Neural cell (in vitro differentiated cells): ENCODE measurements at regions not wholly inside any gene's neighbourhood (a gene's known extent, or its start where the extent isn't known, plus 50 kb on each side); places are given as distances from the start of the nearest gene placed in this dataset.

Experiments used
- H2AFZ ChIP-seq: fragments of 200-600, 300-800 bp; sonication (generic), shearing (Covaris generic); 2 replicates; pipeline ENCODE4 v1.6.0; 2014; ENCODE audit warnings: low read depth, mild to moderate bottlenecking, antibody characterized with exemption, low read length, moderate library complexity
- H3F3A ChIP-seq: fragments of 200-600 bp; shearing (Covaris generic); 2 replicates; pipeline ENCODE4 v1.6.1; 2016; ENCODE audit warnings: mild to moderate bottlenecking, moderate library complexity, mixed read lengths, antibody characterized with exemption, low read length; ENCODE audit not compliant: insufficient read depth, poor library complexity, severe bottlenecking
- H3K27ac ChIP-seq: fragments of 200-600, 300-800 bp; sonication (generic), shearing (Covaris generic); 2 replicates; pipeline ENCODE4 v1.5.1; 2014; ENCODE audit warnings: mild to moderate bottlenecking, low read length, moderate library complexity
- H3K27me3 ChIP-seq: fragments of 300-800, 200-600 bp; sonication (generic), shearing (Covaris generic); 2 replicates; pipeline ENCODE4 v1.6.0; 2014; ENCODE audit warnings: mild to moderate bottlenecking, low read depth, low read length, moderate library complexity; ENCODE audit not compliant: insufficient read depth
- H3K36me3 ChIP-seq: fragments of 300-800, 200-600 bp; sonication (generic), shearing (Covaris generic); 2 replicates; pipeline ENCODE4 v1.5.1; 2014; ENCODE audit warnings: mild to moderate bottlenecking, antibody characterized with exemption, low read length, moderate library complexity; ENCODE audit not compliant: insufficient read depth
- H3K4me2 ChIP-seq: fragments of 300-800, 200-600 bp; sonication (generic), shearing (Covaris generic); 2 replicates; pipeline ENCODE4 v1.6.0; 2014; ENCODE audit warnings: mild to moderate bottlenecking, low read length
- H3K4me3 ChIP-seq: fragments of 300-800, 200-600 bp; sonication (generic), shearing (Covaris generic); 2 replicates; pipeline ENCODE4 v1.5.1; 2014; ENCODE audit warnings: mild to moderate bottlenecking, low read length, moderate library complexity
- H3K79me2 ChIP-seq: fragments of 200-600 bp; shearing (Covaris generic); replicated peaks from 2 replicates; pipeline ENCODE4 v1.6.0; 2014; ENCODE audit warnings: mild to moderate bottlenecking, low read length, moderate library complexity; ENCODE audit not compliant: insufficient read depth
- H3K9ac ChIP-seq: fragments of 300-800, 200-600 bp; sonication (generic), shearing (Covaris generic); 2 replicates; pipeline ENCODE4 v1.6.1; 2016; ENCODE audit warnings: mild to moderate bottlenecking, low read length, mixed read lengths
- H3K9me2 ChIP-seq: fragments of 200-600 bp; shearing (Covaris generic); 2 replicates; pipeline ENCODE4 v1.6.1; 2016; ENCODE audit warnings: mild to moderate bottlenecking, low read length, mixed read lengths; ENCODE audit not compliant: insufficient read depth
- H3K9me3 ChIP-seq: fragments of 200-600, 300-800 bp; sonication (generic), shearing (Covaris generic); 2 replicates; pipeline ENCODE4 v1.6.1; 2016; ENCODE audit warnings: mild to moderate bottlenecking, mixed run types, low read length, moderate library complexity, mixed read lengths
- H4K20me1 ChIP-seq: fragments of 200-600 bp; shearing (Covaris generic); 2 replicates; pipeline ENCODE4 v1.6.1; 2016; ENCODE audit warnings: mild to moderate bottlenecking, mixed run types; ENCODE audit not compliant: insufficient read depth
- EP300 ChIP-seq: fragments of 450-650 bp; conservative IDR thresholded peaks from 2 replicates; pipeline ENCODE4 v1.6.1; 2014; ENCODE audit warnings: antibody characterized with exemption, mild to moderate bottlenecking, moderate library complexity; ENCODE audit not compliant: poor library complexity, severe bottlenecking
- EZH2 ChIP-seq: fragments of 200-600, 300-800 bp; shearing (Covaris generic), sonication (generic); IDR thresholded peaks from 2 replicates; pipeline ENCODE4 v1.6.1; 2014; ENCODE audit warnings: antibody characterized with exemption, low read length, borderline replicate concordance, mild to moderate bottlenecking; ENCODE audit not compliant: insufficient read depth, poor library complexity, severe bottlenecking
- MXI1 ChIP-seq: fragments of 450-650 bp; conservative IDR thresholded peaks from 2 replicates; pipeline ENCODE4 v1.6.1; 2014; ENCODE audit warnings: antibody characterized with exemption, mild to moderate bottlenecking; ENCODE audit not compliant: poor library complexity, severe bottlenecking
- POLR2AphosphoS5 ChIP-seq: IDR thresholded peaks from 2 replicates; pipeline ENCODE4 v1.6.1; 2012
- RAD21 ChIP-seq: fragments of 450-650 bp; conservative IDR thresholded peaks from 2 replicates; pipeline ENCODE4 v1.6.1; 2014; ENCODE audit warnings: antibody characterized with exemption, mild to moderate bottlenecking, moderate library complexity
- SMC3 ChIP-seq: fragments of 450-650 bp; conservative IDR thresholded peaks from 2 replicates; pipeline ENCODE4 v1.6.1; 2014; ENCODE audit warnings: antibody characterized with exemption, mild to moderate bottlenecking, moderate library complexity; ENCODE audit not compliant: poor library complexity
- TAF1 ChIP-seq: IDR thresholded peaks from 2 replicates; pipeline ENCODE4 v1.6.1; 2012; ENCODE audit warnings: low read depth
- TF ChIP-seq, protein P1 (sequence below): fragments of 450-650 bp; IDR thresholded peaks from 2 replicates; pipeline ENCODE4 v1.5.1; 2014; ENCODE audit warnings: antibody characterized with exemption, mild to moderate bottlenecking, moderate library complexity; ENCODE audit not compliant: poor library complexity, severe bottlenecking
- TF ChIP-seq, protein P2 (sequence below): IDR thresholded peaks from 2 replicates; pipeline ENCODE4 v1.6.1; 2012; ENCODE audit warnings: borderline replicate concordance

DNA sequence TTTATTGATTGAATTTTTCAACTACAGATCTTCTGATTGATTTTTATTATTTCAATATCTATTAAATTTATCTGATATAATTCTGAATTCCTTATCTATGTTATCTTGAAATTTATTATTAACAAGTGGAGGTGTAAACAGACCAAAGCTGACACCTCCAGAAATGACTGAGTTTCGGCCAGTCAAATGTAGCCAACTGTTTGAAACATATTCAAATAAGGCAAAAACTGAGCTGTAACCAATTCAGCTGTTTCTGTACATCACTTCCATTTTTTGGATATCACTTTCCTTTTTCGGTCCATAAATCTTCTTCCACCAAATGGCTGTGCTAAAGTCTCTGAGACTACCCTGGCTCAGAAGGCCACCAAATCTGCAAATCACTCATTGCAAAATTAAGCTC lies 2127.3 kb upstream of the AGA start:
- no peaks in the 10 kb centered on the region for H3K36me3 ChIP-seq
- H4K20me1 ChIP-seq: no peaks in the 10 kb centered on the region
- no peak overlapping the region for H2AFZ ChIP-seq

DNA sequence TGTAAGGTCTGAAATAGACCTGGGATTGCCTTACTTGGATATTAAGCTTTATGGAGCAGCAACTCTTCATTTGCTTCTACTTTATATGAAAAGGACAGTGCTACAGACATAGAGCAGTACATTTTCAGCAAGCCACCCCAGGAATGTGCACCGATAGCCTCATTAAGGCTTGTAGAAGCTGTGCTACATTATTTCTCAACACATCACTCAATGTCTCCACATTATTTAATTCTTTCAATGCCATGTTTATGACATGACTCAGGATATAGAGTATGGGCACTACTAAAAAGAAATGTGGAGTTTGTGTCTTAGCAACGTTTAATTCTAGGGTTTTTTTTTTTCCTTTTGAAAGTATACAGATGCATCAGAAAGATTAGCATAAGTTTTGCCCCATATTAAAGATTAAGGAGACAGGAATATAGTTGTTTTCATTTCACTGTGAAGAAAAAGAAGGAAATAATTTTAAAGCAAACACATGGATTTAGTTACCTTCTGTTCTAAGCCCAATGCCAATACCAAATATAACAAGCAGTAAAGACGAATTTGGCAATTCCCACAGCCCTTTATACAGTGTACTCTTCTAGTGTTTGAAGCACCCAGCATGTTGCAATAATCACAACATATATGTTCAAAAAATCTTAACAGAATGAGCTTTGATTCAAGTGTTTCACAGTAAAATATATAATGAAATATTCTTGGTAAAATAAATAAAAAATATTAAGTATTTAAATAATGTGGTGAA lies 2140.1 kb upstream of the AGA start:
- Histone ChIP-seq H3K27ac (no peak overlapping the region), H3F3A (no peaks in the 10 kb centered on the region), H3K9ac (no peak overlapping the region), H3K9me3 (no peaks in the 10 kb centered on the region), H3K4me3 (no peak overlapping the region), H4K20me1 (no peaks in the 10 kb centered on the region), H3K27me3 (no peaks in the 10 kb centered on the region), H3K36me3 (no peaks in the 10 kb centered on the region), H3K9me2 (no peaks in the 10 kb centered on the region), H3K4me2 (no peak overlapping the region), H3K79me2 (no peaks in the 10 kb centered on the region), H2AFZ (no peak overlapping the region)
- TF ChIP-seq RAD21 (no peak), EZH2 (no peak)
- TF ChIP-seq, protein P1, sequence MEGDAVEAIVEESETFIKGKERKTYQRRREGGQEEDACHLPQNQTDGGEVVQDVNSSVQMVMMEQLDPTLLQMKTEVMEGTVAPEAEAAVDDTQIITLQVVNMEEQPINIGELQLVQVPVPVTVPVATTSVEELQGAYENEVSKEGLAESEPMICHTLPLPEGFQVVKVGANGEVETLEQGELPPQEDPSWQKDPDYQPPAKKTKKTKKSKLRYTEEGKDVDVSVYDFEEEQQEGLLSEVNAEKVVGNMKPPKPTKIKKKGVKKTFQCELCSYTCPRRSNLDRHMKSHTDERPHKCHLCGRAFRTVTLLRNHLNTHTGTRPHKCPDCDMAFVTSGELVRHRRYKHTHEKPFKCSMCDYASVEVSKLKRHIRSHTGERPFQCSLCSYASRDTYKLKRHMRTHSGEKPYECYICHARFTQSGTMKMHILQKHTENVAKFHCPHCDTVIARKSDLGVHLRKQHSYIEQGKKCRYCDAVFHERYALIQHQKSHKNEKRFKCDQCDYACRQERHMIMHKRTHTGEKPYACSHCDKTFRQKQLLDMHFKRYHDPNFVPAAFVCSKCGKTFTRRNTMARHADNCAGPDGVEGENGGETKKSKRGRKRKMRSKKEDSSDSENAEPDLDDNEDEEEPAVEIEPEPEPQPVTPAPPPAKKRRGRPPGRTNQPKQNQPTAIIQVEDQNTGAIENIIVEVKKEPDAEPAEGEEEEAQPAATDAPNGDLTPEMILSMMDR: no peak

More for the DNA sequence above, 2127.3 kb upstream of the AGA start:
- H3K4me3 ChIP-seq: no peak overlapping the region
- no peaks in the 10 kb centered on the region for H3K27me3 ChIP-seq
- no peaks in the 10 kb centered on the region for H3F3A ChIP-seq
- H3K79me2 ChIP-seq: no peaks in the 10 kb centered on the region
- no peaks in the 10 kb centered on the region for H3K9me2 ChIP-seq
- no peak overlapping the region for H3K27ac ChIP-seq
- H3K4me2 ChIP-seq: no peak overlapping the region
- no peak overlapping the region for H3K9ac ChIP-seq
- H3K9me3 ChIP-seq: no peaks in the 10 kb centered on the region
- TF ChIP-seq, protein P1: no peak
- TF ChIP-seq POLR2AphosphoS5 (no peak), RAD21 (no peak), EP300 (no peak), SMC3 (no peak), EZH2 (no peak), MXI1 (no peak), TAF1 (no peak)
- TF ChIP-seq, protein P2, sequence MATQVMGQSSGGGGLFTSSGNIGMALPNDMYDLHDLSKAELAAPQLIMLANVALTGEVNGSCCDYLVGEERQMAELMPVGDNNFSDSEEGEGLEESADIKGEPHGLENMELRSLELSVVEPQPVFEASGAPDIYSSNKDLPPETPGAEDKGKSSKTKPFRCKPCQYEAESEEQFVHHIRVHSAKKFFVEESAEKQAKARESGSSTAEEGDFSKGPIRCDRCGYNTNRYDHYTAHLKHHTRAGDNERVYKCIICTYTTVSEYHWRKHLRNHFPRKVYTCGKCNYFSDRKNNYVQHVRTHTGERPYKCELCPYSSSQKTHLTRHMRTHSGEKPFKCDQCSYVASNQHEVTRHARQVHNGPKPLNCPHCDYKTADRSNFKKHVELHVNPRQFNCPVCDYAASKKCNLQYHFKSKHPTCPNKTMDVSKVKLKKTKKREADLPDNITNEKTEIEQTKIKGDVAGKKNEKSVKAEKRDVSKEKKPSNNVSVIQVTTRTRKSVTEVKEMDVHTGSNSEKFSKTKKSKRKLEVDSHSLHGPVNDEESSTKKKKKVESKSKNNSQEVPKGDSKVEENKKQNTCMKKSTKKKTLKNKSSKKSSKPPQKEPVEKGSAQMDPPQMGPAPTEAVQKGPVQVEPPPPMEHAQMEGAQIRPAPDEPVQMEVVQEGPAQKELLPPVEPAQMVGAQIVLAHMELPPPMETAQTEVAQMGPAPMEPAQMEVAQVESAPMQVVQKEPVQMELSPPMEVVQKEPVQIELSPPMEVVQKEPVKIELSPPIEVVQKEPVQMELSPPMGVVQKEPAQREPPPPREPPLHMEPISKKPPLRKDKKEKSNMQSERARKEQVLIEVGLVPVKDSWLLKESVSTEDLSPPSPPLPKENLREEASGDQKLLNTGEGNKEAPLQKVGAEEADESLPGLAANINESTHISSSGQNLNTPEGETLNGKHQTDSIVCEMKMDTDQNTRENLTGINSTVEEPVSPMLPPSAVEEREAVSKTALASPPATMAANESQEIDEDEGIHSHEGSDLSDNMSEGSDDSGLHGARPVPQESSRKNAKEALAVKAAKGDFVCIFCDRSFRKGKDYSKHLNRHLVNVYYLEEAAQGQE: no peak
